HS-5 (cell line): ENCODE measurements at regions not wholly inside any gene's neighbourhood (a gene's known extent, or its start where the extent isn't known, plus 50 kb on each side); places are given as distances from the start of the nearest gene placed in this dataset.

Experiments used
- DNase-seq: peaks from one replicate; pipeline ENCODE4 v3.0.0-alpha.2; 2012; ENCODE audit warnings: low read depth

DNA sequence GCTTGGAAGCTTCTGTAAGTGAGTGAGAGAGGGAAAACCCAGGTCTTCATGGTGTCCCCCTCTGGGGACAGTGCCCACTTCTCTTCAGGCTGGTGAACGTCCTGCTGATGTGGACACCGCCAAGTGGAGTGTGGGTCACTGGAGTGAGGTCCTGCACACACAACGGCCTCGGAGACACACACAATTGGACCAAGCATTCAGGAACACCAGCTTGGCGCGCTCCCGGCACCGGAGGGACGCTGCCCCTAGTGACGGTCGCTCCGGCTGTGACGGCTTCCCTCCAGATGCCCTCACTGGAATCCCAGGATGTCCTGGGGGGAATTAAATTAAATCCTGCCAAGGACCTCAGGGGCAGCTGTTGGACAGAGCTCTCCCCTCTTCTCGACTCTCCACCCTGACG lies 123.1 kb downstream of the ZNF664 start:
- DNase-seq, result no peak

DNA sequence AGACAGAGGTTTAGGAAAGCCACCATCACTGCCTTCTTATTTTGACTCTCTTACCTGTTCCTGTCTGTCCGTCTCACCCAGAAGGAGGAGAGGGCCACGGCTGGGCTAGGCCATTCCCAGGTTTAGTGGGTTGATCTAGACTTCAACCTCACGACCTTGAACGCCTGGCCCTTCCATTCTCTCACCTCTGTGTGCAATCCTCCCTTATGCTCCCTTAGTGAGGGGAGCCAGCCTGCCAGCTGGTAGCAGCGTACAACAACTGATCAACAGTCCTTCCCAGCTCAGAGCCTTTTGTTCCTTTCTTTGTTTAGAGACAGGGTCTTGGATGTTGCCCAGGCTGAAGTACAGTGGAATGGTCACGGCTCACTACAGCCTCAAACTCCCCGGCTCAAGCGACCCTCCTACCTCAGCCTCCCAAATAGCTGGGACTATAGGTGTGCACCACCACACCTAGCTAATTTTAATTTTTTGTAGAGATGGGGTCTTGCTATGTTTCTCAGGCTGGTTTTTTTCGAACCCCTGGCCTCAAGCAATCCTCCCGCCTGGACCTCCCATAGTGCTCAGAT lies 123.9 kb downstream of the ZNF664 start:
- DNase-seq, result no peak

GRCh38 chr12:124097701-124098100 lies 124.7 kb downstream of the ZNF664 start:
- no peak for DNase-seq

- DNase-seq, result no peak
Observed at GRCh38 chr12:124098101-124098757, 125.2 kb downstream of the ZNF664 start.

DNA sequence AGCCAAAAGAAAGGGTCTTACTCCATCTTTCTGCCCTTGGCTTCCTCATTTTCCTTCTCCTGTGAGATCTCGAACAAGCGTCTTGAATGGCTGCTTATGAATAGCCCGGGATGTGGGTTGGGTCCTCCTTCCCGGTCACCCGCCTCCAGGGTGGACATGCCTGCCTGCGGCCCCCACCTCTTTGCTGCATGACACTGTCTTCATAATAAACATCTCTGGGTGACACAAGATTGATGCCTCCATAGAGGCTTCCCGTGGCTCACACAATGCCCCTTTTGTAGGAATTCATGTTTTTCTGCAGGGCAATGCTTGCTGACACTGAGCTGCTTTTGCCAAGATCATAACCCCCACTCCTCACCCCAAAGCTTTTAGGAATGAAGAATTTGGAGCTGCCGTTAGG lies 125.9 kb downstream of the ZNF664 start:
- no peak for DNase-seq

- no peak for DNase-seq
Observed at GRCh38 chr12:124099661-124100060, 126.6 kb downstream of the ZNF664 start.

GRCh38 chr12:124100572-124101178 lies 127.7 kb downstream of the ZNF664 start:
- DNase-seq, result no peak

DNA sequence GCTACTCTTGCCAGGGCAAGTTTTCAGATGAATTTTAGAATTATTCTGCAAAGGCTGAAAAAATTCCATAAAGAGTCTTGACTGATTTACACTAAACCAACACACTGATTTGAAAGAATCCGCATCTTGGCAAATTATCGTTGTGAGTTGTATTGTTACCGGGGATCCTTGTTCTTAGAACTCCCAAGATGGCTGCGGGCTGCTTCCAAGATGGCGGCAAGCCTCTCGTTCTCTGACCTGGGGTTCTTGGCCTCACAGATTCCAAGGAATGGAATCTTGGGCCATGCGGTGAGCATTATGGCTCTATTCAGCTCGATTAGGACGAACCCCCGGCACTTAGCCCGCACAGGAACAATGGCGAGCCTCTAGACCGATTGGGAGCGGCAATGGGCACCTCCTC lies 132.5 kb downstream of the ZNF664 start:
- DNase-seq, result no peak

- no peak for DNase-seq
Observed at GRCh38 chr12:124107351-124107750, 134.3 kb downstream of the ZNF664 start.

- DNase-seq, result no peak
Observed at GRCh38 chr12:124109760-124110159, 136.7 kb downstream of the ZNF664 start.

DNA sequence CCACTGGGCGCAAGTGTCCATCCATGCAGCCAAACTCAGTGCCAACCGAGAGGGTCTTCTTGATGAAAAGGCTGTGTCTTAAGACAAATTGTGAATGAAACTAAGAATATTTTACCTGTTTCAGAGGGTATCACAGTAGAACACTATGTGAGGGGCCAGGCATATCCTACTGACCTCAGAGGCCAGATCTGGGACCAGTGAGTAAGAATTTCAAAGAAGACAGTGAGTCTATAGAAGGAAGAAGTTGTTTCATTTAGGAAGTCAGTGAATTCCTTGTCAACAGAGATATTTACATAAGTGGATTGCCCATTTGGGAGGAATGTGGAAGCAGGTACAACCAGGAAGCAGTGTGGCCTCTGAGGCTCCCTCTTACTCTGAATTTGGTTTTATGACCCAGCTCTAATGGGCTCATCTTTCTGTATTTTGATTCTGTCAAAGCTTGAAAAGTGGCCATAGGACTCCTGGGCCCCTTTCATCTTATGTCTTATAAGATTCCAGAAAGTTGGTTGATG lies 137.4 kb downstream of the ZNF664 start:
- DNase-seq, result no peak

- DNase-seq, result no peak
Observed at GRCh38 chr12:124111006-124111405, 138.0 kb downstream of the ZNF664 start.

DNA sequence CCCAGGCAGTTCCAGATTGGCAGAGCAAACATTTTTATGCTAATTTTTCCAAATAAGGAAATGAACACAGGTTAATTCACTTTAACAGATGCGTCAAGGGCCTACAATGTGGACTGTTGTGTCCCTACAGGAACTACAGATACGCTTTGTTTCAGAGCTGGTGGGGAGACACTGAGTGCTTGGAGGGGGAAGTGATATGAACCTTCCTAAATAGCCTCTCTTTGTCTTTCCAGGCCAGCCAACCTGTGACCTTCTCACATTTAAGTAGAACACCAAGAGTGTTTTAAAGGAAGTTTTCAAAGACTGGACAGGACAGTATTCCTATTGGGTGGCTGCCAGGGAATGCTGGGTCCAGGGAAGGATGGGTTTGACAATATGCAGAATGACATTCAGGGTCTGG lies 141.3 kb downstream of the ZNF664 start:
- DNase-seq, result no peak

GRCh38 chr12:124115496-124115895 lies 142.5 kb downstream of the ZNF664 start:
- no peak for DNase-seq

- DNase-seq, result no peak
Observed at GRCh38 chr12:124115976-124116690, 143.1 kb downstream of the ZNF664 start.

DNA sequence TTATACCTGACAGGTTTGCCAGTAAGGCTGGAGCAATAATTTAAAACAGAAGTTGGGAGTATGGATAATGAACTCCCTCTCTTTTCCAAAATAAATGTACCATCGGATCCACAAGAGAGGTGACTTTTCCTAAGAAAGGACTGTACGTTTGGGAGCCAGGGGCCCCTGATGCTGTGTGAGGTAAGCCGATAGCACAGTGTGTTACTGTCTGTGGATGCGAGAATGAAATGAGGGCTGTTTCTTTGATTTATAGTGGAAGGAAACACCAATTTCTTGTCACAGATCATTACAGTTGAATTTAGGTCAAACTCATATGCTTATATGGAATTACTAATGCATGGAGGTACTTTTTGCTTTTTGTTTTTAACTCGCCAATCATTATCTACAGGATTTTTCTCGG lies 147.7 kb downstream of the ZNF664 start:
- DNase-seq, result no peak

DNA sequence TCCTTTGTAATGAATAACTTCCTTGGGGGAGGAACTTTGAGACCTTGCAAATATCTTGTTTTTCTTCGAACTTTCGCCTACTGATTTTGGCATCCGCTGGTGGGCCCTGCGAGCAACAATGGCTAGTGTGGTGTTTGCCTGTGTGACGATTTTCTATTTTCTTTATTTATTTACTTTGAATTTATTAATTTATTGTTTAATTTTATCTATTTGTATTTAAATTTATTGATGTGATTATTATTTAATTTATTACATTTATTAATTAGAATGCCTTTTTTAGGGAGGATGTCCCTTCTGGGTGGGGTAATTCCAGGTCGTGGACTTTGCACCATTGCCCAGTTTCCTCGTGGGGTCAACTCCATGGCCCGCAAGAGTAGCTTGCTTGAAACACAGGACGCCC lies 149.7 kb downstream of the ZNF664 start:
- no peak for DNase-seq

GRCh38 chr12:124123296-124124000 lies 150.4 kb downstream of the ZNF664 start:
- no peak for DNase-seq

DNA sequence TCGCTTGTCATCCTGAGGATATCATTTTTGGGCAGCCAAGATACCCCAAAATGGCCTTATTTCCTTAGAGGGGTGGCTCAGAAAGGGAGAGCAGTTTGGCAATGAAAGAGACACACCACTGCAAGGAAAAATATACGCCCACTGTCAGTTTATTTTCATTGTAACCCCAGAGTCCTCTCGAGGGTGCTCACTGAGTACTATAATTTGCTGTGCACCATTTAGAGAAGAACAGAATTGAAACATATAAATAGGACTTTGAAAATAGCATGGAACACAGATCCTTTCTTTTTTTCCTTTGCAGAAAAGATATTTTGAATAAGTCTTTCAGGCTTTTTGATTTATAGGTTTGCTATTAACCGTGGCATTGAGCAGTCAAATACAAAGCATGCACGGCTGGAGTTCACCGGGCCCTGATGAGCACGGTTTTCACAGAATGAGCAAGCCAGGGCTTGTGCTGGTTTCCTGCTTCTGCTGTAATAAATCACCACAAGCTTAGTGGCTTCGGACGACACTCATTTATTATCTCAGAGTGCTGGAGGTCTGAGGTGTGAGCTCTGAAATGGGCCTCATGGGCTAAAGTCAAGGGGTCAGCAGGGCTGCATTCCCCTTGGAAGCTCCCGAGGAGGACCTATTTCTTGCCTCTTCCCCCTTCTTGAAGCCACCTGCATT lies 152.3 kb downstream of the ZNF664 start:
- no peak for DNase-seq

DNA sequence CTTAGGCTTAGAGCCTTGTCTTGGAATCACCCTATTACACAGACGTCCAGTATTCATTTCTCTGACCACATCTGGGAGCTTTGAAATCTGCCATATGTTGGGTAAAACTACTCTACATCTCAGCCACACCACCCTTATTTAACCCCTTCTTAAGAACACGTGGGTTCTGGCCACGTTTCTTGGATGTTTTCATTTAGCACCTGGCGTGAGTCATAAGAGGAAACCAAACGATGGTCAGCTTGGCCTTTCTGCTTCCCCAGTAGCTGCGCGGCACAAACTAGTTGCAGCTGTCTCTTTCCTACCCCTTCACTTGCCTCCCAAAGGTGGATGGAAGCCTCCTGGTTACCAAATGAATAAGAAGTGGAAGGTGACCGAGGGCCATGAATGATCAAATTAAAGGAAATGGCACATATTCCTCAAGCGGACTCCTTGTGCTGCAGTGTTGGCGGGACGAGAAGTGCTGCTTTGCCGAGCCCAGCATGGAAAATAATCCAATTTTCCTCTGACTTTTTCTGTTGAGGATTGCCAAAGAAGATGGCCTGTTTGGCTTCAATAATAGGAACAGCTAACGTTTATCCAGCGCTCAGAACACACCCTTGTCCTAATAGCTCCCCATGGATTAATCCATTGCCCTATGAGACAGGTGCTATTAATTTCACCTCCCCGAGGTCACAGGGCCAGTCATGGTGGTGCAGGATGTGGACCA lies 154.1 kb downstream of the ZNF664 start:
- no peak for DNase-seq

GRCh38 chr12:124129132-124129531 lies 156.1 kb downstream of the ZNF664 start:
- no peak for DNase-seq
